ENCODE measurements at regions not wholly inside any gene's neighbourhood (a gene's known extent, or its start where the extent isn't known, plus 50 kb on each side); places are given as distances from the start of the nearest gene placed in this dataset.

DNA sequence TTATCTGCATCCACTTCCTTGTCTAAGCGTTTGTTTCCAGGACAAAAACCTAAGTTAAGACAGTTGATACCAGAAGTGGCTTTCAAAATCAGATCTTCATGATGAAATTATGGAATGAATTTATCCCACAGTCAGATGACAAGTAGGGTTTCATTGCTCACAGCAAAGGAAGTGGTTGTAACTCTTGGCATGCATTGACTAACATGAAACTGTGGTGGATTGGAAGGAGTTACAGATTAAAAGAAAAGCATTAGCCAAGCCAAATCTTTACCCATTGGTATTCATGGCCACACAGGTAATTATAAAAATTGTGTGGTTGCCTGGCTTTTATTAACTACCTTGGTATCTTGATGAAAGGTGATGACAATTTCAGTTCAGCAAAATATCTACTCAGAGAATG, 438.0 kb upstream of the NXPH2 start:
- TF ChIP-seq, protein P1, sequence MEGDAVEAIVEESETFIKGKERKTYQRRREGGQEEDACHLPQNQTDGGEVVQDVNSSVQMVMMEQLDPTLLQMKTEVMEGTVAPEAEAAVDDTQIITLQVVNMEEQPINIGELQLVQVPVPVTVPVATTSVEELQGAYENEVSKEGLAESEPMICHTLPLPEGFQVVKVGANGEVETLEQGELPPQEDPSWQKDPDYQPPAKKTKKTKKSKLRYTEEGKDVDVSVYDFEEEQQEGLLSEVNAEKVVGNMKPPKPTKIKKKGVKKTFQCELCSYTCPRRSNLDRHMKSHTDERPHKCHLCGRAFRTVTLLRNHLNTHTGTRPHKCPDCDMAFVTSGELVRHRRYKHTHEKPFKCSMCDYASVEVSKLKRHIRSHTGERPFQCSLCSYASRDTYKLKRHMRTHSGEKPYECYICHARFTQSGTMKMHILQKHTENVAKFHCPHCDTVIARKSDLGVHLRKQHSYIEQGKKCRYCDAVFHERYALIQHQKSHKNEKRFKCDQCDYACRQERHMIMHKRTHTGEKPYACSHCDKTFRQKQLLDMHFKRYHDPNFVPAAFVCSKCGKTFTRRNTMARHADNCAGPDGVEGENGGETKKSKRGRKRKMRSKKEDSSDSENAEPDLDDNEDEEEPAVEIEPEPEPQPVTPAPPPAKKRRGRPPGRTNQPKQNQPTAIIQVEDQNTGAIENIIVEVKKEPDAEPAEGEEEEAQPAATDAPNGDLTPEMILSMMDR (tag by site-specific recombination; IDR thresholded peaks at IDR 0.05): no peak
- TF ChIP-seq ZNF664 (tag by site-specific recombination; IDR thresholded peaks at IDR 0.05) (no peak), SP7 (tag by site-specific recombination; IDR thresholded peaks at IDR 0.05) (no peak), ZNF423 (tag by site-specific recombination; IDR thresholded peaks at IDR 0.05) (no peak), ZNF140 (tag by site-specific recombination; IDR thresholded peaks at IDR 0.05) (no peak), ZNF184 (tag by site-specific recombination; IDR thresholded peaks at IDR 0.05) (no peak)
- TF ChIP-seq, protein P2, sequence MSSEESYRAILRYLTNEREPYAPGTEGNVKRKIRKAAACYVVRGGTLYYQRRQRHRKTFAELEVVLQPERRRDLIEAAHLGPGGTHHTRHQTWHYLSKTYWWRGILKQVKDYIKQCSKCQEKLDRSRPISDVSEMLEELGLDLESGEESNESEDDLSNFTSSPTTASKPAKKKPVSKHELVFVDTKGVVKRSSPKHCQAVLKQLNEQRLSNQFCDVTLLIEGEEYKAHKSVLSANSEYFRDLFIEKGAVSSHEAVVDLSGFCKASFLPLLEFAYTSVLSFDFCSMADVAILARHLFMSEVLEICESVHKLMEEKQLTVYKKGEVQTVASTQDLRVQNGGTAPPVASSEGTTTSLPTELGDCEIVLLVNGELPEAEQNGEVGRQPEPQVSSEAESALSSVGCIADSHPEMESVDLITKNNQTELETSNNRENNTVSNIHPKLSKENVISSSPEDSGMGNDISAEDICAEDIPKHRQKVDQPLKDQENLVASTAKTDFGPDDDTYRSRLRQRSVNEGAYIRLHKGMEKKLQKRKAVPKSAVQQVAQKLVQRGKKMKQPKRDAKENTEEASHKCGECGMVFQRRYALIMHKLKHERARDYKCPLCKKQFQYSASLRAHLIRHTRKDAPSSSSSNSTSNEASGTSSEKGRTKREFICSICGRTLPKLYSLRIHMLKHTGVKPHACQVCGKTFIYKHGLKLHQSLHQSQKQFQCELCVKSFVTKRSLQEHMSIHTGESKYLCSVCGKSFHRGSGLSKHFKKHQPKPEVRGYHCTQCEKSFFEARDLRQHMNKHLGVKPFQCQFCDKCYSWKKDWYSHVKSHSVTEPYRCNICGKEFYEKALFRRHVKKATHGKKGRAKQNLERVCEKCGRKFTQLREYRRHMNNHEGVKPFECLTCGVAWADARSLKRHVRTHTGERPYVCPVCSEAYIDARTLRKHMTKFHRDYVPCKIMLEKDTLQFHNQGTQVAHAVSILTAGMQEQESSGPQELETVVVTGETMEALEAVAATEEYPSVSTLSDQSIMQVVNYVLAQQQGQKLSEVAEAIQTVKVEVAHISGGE (tag by site-specific recombination; conservative IDR thresholded peaks at IDR 0.05; ENCODE audit: low read depth): no peak
